Stimulated activated CD4-positive, alpha-beta T cell treated with anti-CD3 and anti-CD28 coated beads, Interleukin-2, amount 100 ng/mL, for 24 hours (primary cell): ENCODE measurements at regions not wholly inside any gene's neighbourhood (a gene's known extent, or its start where the extent isn't known, plus 50 kb on each side); places are given as distances from the start of the nearest gene placed in this dataset.

Experiments used
- DNase-seq, 2 donors: peaks; one replicate each; pipeline ENCODE4 v3.0.0-alpha.2; 2020

DNA sequence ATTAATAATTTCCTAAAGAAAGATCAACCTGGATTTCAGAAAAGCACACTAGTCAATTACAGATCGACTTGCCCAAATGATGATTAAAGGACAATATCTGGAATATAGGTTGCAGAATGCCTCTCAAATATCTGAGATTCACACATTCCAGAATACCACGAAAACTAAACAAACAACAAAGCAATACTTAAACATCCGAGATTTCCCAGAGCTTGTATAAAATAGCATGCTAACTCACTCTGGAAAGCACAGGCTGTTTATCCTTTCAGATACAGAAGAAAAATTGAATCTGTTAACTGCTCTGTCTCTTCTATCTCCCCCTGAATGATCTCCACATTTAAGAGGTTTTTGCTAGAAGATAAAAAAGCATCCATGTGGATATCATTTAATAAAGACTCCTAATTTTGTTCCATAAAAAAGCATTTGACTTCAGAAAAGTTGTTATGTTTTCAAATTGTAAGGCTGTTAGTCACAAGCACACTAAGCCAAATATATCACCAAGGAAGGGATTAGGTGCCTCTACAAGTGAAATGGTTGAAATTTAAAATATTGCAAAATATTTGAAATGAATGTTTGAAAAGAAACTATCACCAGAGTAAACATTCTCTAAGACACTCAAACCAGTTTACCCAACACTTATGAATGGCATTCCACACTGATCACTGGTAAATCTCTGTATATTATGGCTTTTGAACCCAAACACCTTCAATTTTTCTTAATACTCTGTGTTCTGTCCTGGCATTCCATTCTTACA, 865.1 kb upstream of the ADAMTS5 start:
- no peak for DNase-seq

DNA sequence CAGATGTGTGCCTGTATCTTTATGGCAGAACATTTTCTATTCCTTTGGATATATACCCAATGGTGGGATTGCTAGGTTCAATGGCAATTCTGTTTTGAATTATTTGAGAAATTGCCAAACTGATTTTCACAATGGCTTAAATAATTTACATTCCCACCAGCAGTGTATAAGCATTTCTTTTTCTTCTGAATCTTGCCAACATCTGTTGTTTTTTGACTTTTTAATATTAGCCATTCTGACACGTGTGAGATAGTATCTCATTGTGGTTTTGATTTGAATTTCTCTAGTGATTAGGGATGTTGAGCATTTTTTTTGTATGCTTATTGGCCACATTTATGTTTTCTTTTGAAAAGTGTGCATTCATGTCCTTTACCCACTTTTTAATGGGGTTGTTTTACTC, 864.3 kb upstream of the ADAMTS5 start:
- no peak for DNase-seq

DNA sequence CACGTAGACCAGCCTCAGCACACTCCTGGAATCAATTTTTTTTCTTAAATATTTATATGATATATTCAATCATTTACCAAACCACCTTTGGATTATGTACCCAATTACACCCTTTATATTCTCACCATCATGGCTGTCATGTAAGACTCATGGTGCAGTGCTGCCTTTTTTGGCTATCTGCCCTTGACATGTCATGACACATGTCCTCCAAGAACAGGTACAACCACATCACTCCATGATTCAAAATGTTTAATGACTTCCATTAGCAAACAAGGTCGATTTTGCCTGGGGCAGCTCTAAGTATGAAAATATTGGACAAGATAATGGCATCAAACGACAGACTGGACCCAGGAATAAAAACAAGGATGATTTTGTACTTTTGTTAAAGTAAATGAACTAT, 861.1 kb upstream of the ADAMTS5 start:
- no peak for DNase-seq

DNA sequence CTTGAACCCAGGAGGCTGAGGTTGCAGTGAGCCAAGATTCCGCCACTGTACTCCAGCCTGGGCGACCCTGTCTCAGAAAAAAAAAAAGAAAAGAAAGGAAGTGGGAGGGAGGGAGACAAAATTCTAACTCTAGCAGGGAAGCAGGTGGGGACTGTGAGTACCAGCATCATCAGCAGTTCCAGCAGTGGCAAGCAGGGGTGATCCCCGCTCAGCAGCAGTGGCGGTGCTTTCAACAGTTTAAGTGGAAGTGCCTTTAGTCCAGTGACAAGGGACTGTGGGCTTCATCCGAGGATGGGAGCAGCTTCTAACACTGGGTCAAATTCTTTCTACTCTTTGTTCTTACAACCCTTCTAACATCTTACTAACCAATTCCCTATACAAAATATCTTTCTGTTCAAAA, 858.1 kb upstream of the ADAMTS5 start:
- DNase-seq = no peak

GRCh38 chr21:27823652-27824201, 856.8 kb upstream of the ADAMTS5 start:
- no peak for DNase-seq

DNA sequence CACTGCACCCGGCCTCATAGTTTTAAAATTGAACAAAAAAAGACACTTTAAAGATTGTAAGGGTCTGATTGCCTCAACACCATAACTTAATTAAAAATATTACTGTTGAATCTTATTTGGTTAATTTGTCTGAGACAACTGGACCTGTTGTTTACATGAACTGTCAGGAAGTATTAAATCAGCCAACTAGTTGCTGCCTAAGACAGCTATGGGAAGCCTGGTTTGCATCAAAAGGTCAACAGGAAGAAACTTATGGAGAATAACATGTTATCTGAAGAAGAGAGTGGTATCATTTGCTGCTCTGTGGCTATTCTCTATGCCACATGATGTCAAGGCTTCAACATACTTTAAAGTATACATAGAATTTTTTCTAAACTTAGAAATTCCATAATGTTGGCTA, 853.5 kb upstream of the ADAMTS5 start:
- DNase-seq = no peak

DNA sequence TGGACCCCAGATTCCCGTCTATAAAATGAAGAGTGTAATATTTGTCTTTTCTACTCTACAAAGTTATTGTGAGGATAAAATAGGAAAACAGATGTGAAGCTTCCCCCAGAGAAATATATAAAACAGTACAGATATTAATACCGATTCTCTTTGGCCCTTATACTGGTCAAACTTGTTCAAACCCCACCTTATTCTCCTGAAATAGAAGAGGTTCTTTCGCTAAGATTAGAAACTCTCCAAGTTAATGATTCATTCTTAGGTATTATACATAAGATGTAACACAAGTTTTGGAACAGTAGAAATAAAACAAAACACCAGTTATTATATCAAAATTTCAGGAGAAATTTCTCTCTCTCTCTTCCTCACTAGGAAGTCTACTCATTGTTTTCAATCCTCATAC, 852.4 kb upstream of the ADAMTS5 start:
- no peak for DNase-seq

- DNase-seq = no peak
Measured at GRCh38 chr21:27818847-27819246, 852.0 kb upstream of the ADAMTS5 start.

DNA sequence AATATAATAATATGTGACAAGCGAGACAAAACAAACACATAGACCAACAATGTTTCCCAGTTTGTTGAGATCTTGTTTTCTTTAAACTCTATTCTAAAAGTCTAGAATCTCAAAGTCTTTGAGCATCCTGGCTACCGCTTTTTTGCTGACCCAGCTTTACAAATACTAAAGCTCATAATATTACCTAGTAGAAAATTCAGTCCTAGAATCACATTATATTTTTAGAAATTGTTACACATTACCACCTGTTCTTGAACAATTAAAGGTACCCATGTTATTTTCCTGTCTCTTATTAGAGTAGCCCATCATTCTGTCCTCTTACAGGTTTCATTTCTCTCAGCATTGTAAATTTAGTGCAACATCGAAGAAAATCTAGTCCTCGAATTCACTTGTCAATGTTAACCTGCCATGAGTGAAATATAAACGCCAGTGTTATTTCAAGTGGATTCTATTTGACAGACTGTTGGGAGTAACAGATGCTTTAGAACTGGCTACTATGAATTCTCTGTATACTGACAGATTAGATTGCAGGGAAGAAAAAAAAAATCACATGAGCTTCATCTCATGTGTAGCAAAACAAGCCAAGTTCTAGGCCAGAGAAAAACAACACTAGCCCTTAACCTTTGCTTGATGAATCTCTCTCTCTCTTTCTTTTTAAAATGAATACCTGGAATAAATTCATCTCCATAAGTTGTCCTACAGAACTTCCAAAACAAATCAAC, 851.2 kb upstream of the ADAMTS5 start:
- no peak for DNase-seq

GRCh38 chr21:27817074-27817473, 850.2 kb upstream of the ADAMTS5 start:
- DNase-seq = no peak

DNA sequence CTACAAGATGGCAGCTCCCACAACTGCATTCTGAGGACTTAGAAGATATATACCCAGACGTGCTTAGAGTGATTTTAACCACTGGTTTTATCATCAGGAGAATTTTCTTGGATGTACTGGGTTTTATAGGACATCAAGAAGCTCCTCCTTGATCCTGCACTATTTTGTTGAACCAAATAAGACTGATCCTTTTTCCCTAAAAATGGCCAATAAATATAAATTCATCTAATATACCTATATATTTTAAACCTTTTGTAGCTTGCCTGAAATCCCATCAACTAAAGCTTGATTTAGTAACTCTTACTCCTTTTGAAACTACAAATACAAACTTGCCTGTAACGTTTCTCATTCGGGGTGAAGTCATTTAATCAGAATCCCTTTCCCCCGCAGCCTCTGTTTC, 849.4 kb upstream of the ADAMTS5 start:
- no peak for DNase-seq

DNA sequence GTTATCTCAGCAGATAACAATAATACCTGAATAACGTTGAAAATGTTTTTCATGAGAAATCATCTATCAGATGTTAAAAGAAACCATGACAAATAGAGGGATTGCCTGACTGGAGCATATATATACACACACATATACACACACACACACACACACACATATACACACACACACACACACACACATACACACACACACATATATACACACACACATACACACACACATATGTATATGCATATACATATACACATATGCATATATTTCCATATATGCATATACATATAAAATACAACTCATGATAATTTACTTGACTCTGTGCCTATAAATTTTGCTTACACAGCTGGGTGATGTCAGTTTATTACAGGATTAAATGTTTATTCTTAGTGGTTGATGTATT, 847.3 kb upstream of the ADAMTS5 start:
- no peak for DNase-seq

GRCh38 chr21:27813750-27814149, 846.9 kb upstream of the ADAMTS5 start:
- DNase-seq = no peak

GRCh38 chr21:27813344-27813743, 846.5 kb upstream of the ADAMTS5 start:
- no peak for DNase-seq

GRCh38 chr21:27812279-27812678, 845.4 kb upstream of the ADAMTS5 start:
- no peak for DNase-seq

- no peak for DNase-seq
Measured at GRCh38 chr21:27808923-27809322, 842.0 kb upstream of the ADAMTS5 start.

DNA sequence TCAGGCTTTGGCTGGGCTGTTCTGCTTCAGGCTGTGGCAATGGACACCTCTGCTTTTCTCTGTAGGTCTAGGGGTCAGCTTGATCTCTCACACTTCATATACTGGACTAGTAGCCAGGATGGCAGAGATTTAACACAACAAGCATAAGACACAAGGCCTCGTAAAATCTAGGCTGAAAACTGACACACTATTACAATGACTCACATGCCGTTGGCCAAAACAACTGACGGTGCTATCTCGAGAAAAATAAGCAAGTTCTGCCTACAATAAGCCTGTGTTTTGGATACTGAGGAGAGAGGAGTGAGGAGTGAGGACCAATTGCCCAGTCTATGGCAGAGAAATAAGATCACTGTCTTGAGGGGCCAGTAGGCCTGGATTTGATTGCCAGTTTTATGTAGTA, 840.7 kb upstream of the ADAMTS5 start:
- no peak for DNase-seq

GRCh38 chr21:27806281-27806680, 839.4 kb upstream of the ADAMTS5 start:
- DNase-seq = no peak

DNA sequence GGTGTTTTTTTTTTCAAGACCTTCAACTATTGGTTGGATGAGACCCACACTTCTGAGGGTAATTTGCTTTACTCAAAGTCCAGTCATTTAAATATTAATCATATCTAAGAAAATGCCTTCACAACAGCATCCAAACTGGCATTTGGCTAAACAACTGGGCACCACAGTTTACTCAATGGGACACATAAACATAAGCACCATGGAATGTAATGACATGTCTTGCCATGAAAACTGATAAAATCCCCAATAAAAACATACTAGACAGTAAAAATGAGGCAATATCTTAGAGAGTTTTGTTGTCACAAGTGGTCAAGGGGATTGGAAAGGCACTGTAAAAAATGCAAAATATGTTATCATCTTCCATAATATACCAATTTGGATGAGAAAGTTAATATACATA, 838.8 kb upstream of the ADAMTS5 start:
- no peak for DNase-seq

DNA sequence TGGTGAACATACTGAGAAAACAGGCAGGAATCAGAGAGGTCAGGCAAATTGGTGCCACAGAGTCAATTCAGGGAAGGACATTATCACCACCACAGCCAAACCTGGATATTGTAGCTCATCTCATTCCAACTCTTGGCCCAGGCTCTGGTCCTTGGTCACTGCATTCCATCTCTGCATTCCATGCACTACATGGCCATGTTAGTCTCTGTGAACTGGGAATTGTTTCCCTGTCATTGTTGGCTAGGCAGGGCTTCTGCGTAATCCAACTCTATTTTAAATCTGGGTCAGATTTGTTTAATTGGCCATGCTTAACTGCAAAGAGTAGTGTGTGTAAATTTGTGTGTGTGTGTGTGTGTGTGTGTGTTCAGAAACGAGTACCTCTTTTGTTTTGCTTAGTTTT, 837.6 kb upstream of the ADAMTS5 start:
- DNase-seq = no peak

- no peak for DNase-seq
Measured at GRCh38 chr21:27803571-27803970, 836.7 kb upstream of the ADAMTS5 start.

DNA sequence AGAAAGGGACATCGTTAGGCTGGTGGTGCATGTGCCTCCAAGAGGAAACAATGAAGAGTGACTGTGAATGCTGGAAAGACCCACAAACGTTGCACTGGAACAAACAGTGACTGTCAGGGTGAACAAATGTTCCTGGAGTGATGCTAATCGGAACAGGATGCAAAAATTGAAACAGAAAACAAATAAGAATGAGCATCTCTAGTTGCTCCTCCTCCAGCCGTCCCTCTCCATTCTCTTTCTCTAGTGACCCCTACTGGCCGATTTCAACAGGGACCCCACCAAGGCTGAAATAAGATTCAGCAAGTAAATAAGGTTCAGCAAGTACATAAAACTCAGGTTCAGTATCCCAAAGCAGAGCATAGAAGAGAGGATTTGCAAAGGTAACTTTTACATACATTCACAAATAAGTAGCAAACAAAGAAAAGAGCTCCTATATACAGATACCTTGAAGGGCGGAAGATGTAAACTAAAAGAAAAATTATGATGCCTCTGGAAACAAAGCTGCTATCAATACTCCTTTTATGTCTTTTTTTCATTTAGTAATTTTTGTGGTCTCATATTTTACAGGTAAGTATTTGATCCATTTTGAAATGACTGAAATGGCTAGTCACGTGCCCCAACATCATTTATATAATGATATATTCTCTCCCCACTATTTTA, 836.1 kb upstream of the ADAMTS5 start:
- peak; percentile 14 to 18 for DNase-seq

- no peak for DNase-seq
Measured at GRCh38 chr21:27799861-27800260, 833.0 kb upstream of the ADAMTS5 start.

DNA sequence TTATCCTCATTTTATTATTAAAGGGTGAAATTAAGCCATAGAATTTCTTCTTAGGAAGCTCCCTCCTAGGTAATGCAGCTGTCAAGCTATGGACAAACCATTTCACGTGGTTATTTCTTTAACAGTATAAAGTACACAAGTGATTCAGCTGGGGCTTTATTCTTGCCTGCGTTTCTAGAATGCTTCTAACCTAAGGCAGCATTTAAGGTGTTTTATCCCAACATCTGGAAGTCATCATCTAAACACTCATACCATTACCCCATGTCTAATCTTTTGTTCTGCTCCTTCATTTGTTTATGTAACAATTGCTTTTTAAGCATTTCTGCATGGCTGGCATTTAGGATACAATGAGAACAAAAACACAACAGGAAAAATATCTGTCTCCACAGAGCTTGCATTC, 829.2 kb upstream of the ADAMTS5 start:
- DNase-seq = no peak
